ENCODE measurements at regions not wholly inside any gene's neighbourhood (a gene's known extent, or its start where the extent isn't known, plus 50 kb on each side); places are given as distances from the start of the nearest gene placed in this dataset.

DNA sequence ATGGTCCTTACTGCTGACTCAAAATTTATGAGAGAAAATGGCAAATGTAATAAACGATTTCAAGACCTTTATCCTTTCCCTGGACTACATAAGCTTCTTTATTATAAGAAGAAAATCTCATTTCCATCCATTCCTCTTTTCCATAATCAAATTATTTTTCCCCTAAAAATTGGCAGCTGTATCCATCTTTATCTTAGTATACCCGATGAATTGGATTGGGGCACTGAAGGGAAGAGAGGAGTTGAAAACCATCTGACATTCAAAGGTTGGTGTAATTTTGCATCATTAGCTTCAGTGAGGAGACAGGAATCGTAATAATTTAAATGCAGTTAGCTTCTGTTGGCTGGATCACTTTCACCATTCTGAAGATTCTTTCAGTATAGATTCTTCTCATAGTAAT, 574.1 kb downstream of the XIRP2 start:
- no peak for DNase-seq
- no peaks in the 10 kb centered on the region for H3K27me3 ChIP-seq
- H3K9me3 ChIP-seq, result peaks cover 0 to 8% (median 0%) of the 10 kb centered on the region in 3 donors
- WGBS, 2 donors, result 52 to 71% methylated on average over 3 of the region's 3 CpGs
- H3K36me3 ChIP-seq, result no peaks in the 10 kb centered on the region
- TF ChIP-seq POLR2A (IDR thresholded peaks at IDR 0.05), result no peak
- TF ChIP-seq, protein P1, sequence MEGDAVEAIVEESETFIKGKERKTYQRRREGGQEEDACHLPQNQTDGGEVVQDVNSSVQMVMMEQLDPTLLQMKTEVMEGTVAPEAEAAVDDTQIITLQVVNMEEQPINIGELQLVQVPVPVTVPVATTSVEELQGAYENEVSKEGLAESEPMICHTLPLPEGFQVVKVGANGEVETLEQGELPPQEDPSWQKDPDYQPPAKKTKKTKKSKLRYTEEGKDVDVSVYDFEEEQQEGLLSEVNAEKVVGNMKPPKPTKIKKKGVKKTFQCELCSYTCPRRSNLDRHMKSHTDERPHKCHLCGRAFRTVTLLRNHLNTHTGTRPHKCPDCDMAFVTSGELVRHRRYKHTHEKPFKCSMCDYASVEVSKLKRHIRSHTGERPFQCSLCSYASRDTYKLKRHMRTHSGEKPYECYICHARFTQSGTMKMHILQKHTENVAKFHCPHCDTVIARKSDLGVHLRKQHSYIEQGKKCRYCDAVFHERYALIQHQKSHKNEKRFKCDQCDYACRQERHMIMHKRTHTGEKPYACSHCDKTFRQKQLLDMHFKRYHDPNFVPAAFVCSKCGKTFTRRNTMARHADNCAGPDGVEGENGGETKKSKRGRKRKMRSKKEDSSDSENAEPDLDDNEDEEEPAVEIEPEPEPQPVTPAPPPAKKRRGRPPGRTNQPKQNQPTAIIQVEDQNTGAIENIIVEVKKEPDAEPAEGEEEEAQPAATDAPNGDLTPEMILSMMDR (IDR thresholded peaks at IDR 0.05), result no peak
- H3K27ac ChIP-seq, result no peak overlapping the region
- intact Hi-C loops (cut with DNase I), result no loop called here
- H3K4me1 ChIP-seq, result no peaks in the 10 kb centered on the region
- no peak overlapping the region for H3K4me3 ChIP-seq

DNA sequence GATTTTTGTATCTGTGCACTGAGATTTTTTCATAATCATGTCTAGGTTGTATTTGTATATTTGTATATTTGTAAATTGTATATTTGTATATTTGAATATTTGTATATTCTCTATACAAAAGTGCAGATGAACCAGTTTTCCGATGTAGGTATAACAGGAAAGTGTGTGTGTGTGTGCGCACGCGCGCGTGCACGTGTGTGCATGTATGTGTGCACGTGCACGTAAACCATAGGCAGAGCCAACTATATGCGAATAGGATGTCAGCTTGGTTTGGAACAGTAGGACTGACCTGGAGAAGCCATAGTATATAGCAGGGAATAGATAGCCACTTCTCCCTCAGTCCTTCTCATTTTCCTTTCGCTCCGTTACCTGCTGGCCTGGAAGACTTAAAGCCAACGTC, 565.8 kb downstream of the XIRP2 start:
- TF ChIP-seq POLR2A (IDR thresholded peaks at IDR 0.05), result no peak
- TF ChIP-seq, protein P1 (IDR thresholded peaks at IDR 0.05), result no peak

DNA sequence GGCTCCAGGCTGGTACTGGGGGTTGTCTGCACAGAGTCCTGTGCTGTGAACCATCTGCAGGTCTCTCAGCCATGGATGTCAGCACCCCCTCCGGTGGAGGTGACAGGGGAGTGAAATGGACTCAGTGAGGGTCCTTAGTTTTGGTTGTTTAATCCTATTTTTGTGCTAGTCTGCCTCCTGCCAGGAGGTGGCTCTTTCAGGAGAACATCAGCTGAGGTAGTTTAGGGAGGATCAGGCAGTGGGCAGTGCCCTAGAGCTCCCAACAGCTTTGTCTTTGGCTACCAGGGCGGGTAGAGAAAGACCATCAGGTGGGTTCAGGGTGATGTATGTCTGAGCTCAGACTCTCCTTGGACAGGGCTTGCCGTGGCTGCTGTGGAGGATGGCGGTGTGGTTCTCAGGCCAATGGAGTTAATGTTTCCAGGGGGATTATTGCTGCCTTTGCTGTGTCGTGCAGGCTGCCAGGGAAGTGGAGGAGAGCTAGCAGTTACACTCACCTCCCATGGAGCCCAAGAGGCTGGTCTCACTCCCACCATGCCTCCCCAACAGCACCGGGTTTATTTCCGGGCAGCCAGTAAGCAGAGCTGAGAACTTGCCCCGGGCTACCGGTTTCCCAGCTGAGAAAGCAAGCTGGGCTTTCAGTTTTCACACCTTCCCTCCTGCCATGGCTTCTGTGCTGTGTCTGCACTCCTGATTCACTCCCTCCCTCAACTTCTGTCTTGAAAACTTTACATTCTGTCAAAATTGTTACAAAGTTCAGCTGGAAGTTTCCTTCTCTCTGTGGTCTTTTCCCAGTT, 563.4 kb downstream of the XIRP2 start:
- Histone ChIP-seq H3K27me3 (no peaks in the 10 kb centered on the region), H3K36me3 (no peaks in the 10 kb centered on the region), H3K9me3 (peaks cover 0 to 11% (median 0%) of the 10 kb centered on the region in 3 donors), H3K4me3 (no peak overlapping the region), H3K27ac (no peak overlapping the region), H3K4me1 (no peaks in the 10 kb centered on the region)
- DNase-seq, result no peak
- intact Hi-C loops (cut with DNase I), result no loop called here
- no peak for TF ChIP-seq POLR2A (IDR thresholded peaks at IDR 0.05)
- 38 to 52% methylated on average over 5 of the region's 9 CpGs for WGBS, 2 donors

More for the DNA sequence above, 565.8 kb downstream of the XIRP2 start:
- intact Hi-C loops (cut with DNase I), result no loop called here
- H3K36me3 ChIP-seq, result no peaks in the 10 kb centered on the region
- peaks cover 0 to 6% (median 0%) of the 10 kb centered on the region in 3 donors for H3K9me3 ChIP-seq
- DNase-seq, result no peak
- no peak overlapping the region for H3K4me3 ChIP-seq
- no peaks in the 10 kb centered on the region for H3K4me1 ChIP-seq
- WGBS, 2 donors, result 93% methylated on average over 13 of the region's 13 CpGs
- no peak overlapping the region for H3K27ac ChIP-seq
- no peaks in the 10 kb centered on the region for H3K27me3 ChIP-seq

DNA sequence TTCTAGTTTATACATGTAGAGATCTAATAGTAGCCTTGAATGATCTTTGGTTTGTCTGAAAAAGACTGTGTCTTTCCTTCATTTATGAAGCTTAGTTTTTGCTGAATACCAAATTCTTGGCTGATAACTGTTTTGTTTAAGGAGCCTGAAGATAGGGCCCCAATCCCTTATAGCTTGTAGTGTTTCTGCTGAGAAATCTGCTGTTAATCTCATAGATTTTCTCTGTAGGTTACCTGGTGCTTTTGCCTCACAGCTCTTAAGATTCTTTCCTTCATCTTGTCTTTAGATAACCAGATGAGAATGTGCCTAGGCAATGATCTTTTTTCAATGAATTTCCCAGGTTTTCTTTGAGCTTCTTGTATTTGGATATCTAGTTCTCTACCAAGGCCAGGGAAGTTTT, 562.1 kb downstream of the XIRP2 start:
- Histone ChIP-seq H3K9me3 (peaks cover 0 to 11% (median 0%) of the 10 kb centered on the region in 3 donors), H3K27me3 (no peaks in the 10 kb centered on the region), H3K36me3 (no peaks in the 10 kb centered on the region), H3K4me3 (no peak overlapping the region), H3K4me1 (no peaks in the 10 kb centered on the region), H3K27ac (no peak overlapping the region)
- no peak for DNase-seq
- intact Hi-C loops (cut with DNase I), result no loop called here
- TF ChIP-seq POLR2A (IDR thresholded peaks at IDR 0.05), result no peak
- TF ChIP-seq, protein P1 (IDR thresholded peaks at IDR 0.05), result no peak

DNA sequence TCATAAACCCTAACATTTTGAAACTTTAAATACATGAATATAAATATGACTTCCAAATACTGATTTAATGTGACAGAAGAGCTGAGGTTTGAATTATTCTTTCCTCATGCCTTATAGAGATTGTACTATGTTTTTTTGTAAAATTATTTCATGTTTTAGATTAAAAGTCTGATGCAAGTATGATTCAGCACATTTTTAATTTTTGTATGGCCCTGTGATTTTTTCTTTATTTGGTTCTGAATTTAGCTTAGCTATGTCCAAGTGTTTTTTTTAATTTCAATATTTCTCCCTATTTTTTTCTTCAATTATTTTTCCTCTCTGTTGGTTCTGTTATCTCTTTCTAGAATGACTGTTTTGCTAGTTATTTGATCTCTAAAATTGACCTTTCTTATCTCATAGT, 552.1 kb downstream of the XIRP2 start:
- TF ChIP-seq POLR2A (IDR thresholded peaks at IDR 0.05), result no peak
- TF ChIP-seq, protein P1 (IDR thresholded peaks at IDR 0.05), result no peak

More for the DNA sequence above, 552.1 kb downstream of the XIRP2 start:
- Histone ChIP-seq H3K36me3 (no peaks in the 10 kb centered on the region), H3K4me1 (no peaks in the 10 kb centered on the region), H3K27me3 (no peaks in the 10 kb centered on the region), H3K4me3 (no peak overlapping the region), H3K27ac (no peak overlapping the region), H3K9me3 (no peaks in the 10 kb centered on the region)
- intact Hi-C loops (cut with DNase I), result no loop called here
- DNase-seq, result no peak
